Esophagus muscularis mucosa (tissue), 4 donors: ENCODE measurements at regions not wholly inside any gene's neighbourhood (a gene's known extent, or its start where the extent isn't known, plus 50 kb on each side); places are given as distances from the start of the nearest gene placed in this dataset.
"Not testable (repeated sequence)": the region's sequence is repeated elsewhere in the genome, so short reads cannot be mapped to it uniquely, and the experiment has no call there.

Experiments used
- DNase-seq: peaks from one replicate; pipeline ENCODE4 v3.0.0-alpha.2; 2017; ENCODE audit errors: extremely low spot score
- H3K27ac ChIP-seq, 4 donors: fragments of 200-600 bp; sonication (generic); replicated peaks in 1 of 4; 1 replicate in 3 of 4; 2 replicates in 1 of 4; pipeline ENCODE4 v1.5.1; 2016 to 2019; ENCODE audit warnings: mild to moderate bottlenecking in 1 of 4
- H3K27me3 ChIP-seq, 4 donors: fragments of 200-600 bp; sonication (generic); one replicate each; pipeline versions ENCODE4 v1.5.1 to v1.6.0; 2016 to 2019
- H3K36me3 ChIP-seq, 4 donors: fragments of 200-600 bp; sonication (generic); one replicate each; pipeline ENCODE4 v1.5.1; 2016 to 2019
- H3K4me1 ChIP-seq, 4 donors: fragments of 200-600 bp; sonication (generic); one replicate each; pipeline ENCODE4 v1.5.1; 2016 to 2019
- H3K4me3 ChIP-seq, 4 donors: fragments of 200-600 bp; sonication (generic); 1 replicate in 2 of 4; 2 replicates in 2 of 4; pipeline ENCODE4 v1.5.1; 2016 to 2019; ENCODE audit warnings: mild to moderate bottlenecking in 4 of 4, moderate library complexity in 1 of 4
- H3K9me3 ChIP-seq, 4 donors: fragments of 200-600 bp; sonication (generic); 1 replicate in 3 of 4; 2 replicates in 1 of 4; pipeline ENCODE4 v1.5.1; 2016 to 2019
- CTCF ChIP-seq, 3 experiments: fragments of 200-600 bp in 2 of 3; fragments of 450-650 bp in 1 of 3; sonication (generic) in 2 of 3; IDR thresholded peaks; one replicate each; pipeline ENCODE4 v1.5.1; 2017 to 2019; ENCODE audit warnings: antibody characterized with exemption in 3 of 3, mild to moderate bottlenecking in 2 of 3, moderate library complexity in 1 of 3
- EP300 ChIP-seq: sonication (generic); formaldehyde crosslinking; IDR thresholded peaks from one replicate; pipeline ENCODE4 v1.6.1; 2017; ENCODE audit warnings: antibody characterized with exemption
- POLR2A ChIP-seq: fragments of 450-650 bp; IDR thresholded peaks from one replicate; pipeline ENCODE4 v1.6.1; 2017; ENCODE audit warnings: antibody characterized with exemption, moderate library complexity, mild to moderate bottlenecking, low read depth
- POLR2AphosphoS5 ChIP-seq, 2 donors: sonication (generic); formaldehyde crosslinking; IDR thresholded peaks; one replicate each; pipeline ENCODE4 v1.6.1; 2017; ENCODE audit warnings: antibody characterized with exemption in 2 of 2
- WGBS: methylation state at CpG from one replicate; pipeline ENCODE4 v1.1.5; 2018; 5-methylcytosine and 5-hydroxymethylcytosine counted together
- intact Hi-C: fragments of 100-400 bp; cut with DNase I; formaldehyde crosslinking; loops from one replicate; pipeline ENCODE4 v1.15.1; 2023

GRCh38 chr2:62654876-62655359 is 50.6 kb upstream of the EHBP1 start:
- no peak overlapping the region for H3K27ac ChIP-seq
- peaks cover 0 to 6% (median 3%) of the 10 kb centered on the region in 4 donors for H3K4me1 ChIP-seq
- H3K9me3 ChIP-seq = no peaks in the 10 kb centered on the region
- TF ChIP-seq CTCF (IDR thresholded peaks at IDR 0.05) (no peak), EP300 (no peak), POLR2AphosphoS5 (IDR thresholded peaks at IDR 0.05) (no peak), POLR2A (no peak)
- no peaks in the 10 kb centered on the region for H3K27me3 ChIP-seq
- intact Hi-C loops = no loop called here
- no peak overlapping the region for H3K4me3 ChIP-seq
- DNase-seq = no peak
- 87% methylated on average over 3 of the region's 3 CpGs for WGBS
- no peaks in the 10 kb centered on the region for H3K36me3 ChIP-seq

- no peak for TF ChIP-seq CTCF (IDR thresholded peaks at IDR 0.05)
- no peak for TF ChIP-seq POLR2AphosphoS5 (IDR thresholded peaks at IDR 0.05)
- no peak for TF ChIP-seq EP300
- no peak for TF ChIP-seq POLR2A
- Histone ChIP-seq H3K27ac (no peak overlapping the region), H3K36me3 (no peaks in the 10 kb centered on the region), H3K4me3 (no peak overlapping the region), H3K27me3 (no peaks in the 10 kb centered on the region), H3K4me1 (peaks cover 0 to under 1% (median 0%) of the 10 kb centered on the region in 4 donors), H3K9me3 (no peaks in the 10 kb centered on the region)
- DNase-seq = no peak
- intact Hi-C loops = no loop called here
- WGBS = 93% methylated on average over 3 of the region's 3 CpGs
Observed at GRCh38 chr2:62654423-62654791, 51.1 kb upstream of the EHBP1 start.

- no peaks in the 10 kb centered on the region for H3K4me1 ChIP-seq
- 83% methylated on average over 5 of the region's 5 CpGs for WGBS
- TF ChIP-seq EP300 = no peak
- no peak for TF ChIP-seq POLR2A
- no peak for TF ChIP-seq POLR2AphosphoS5 (IDR thresholded peaks at IDR 0.05)
- no peak for TF ChIP-seq CTCF (IDR thresholded peaks at IDR 0.05)
- H3K27ac ChIP-seq = no peak overlapping the region
- intact Hi-C loops = no loop called here
- no peak overlapping the region for H3K4me3 ChIP-seq
- no peaks in the 10 kb centered on the region for H3K27me3 ChIP-seq
- no peaks in the 10 kb centered on the region for H3K9me3 ChIP-seq
- no peak for DNase-seq
- H3K36me3 ChIP-seq = no peaks in the 10 kb centered on the region
Observed at GRCh38 chr2:62653582-62654422, 51.7 kb upstream of the EHBP1 start.

- DNase-seq, H3K36me3 ChIP-seq, H3K27me3 ChIP-seq, intact Hi-C loops, H3K9me3 ChIP-seq, H3K27ac ChIP-seq, H3K4me1 ChIP-seq, H3K4me3 ChIP-seq: not testable (repeated sequence)
- no CpG with 5 or more reads among the region's 2 CpGs for WGBS
Observed at GRCh38 chr2:62649087-62649486, 56.4 kb upstream of the EHBP1 start.

- TF ChIP-seq POLR2AphosphoS5 (IDR thresholded peaks at IDR 0.05) (peak in 1 of 2 donors; percentile 4), POLR2A (no peak)
- intact Hi-C loops = no loop called here
- Histone ChIP-seq H3K36me3 (no peaks in the 10 kb centered on the region), H3K4me1 (peaks cover 7 to 33% (median 26%) of the 10 kb centered on the region in 4 donors), H3K4me3 (no peak overlapping the region), H3K27ac (peak overlapping the region in 2 of 4 donors; percentile 13 to 18), H3K27me3 (no peaks in the 10 kb centered on the region), H3K9me3 (no peaks in the 10 kb centered on the region)
- 37% methylated on average over 4 of the region's 4 CpGs for WGBS
- DNase-seq = no peak
Observed at GRCh38 chr2:62643100-62643471, 62.4 kb upstream of the EHBP1 start.
